Hepatic stellate cell (primary cell): ENCODE measurements at regions not wholly inside any gene's neighbourhood (a gene's known extent, or its start where the extent isn't known, plus 50 kb on each side); places are given as distances from the start of the nearest gene placed in this dataset.
"Not testable (repeated sequence)": the region's sequence is repeated elsewhere in the genome, so short reads cannot be mapped to it uniquely, and the experiment has no call there.

ENCODE experiments used
- DNase-seq: peaks from one replicate; pipeline ENCODE4 v3.0.0; 2011; ENCODE audit warnings: low spot score

GRCh38 chr10:3264161-3264761 is 91.7 kb upstream of the PITRM1 start:
- no peak for DNase-seq

GRCh38 chr10:3263747-3264146 is 91.2 kb upstream of the PITRM1 start:
- no peak for DNase-seq

- no peak for DNase-seq
These were observed 90.5 kb upstream of the PITRM1 start for GRCh38 chr10:3263082-3263481.

GRCh38 chr10:3261921-3262320 is 89.3 kb upstream of the PITRM1 start:
- DNase-seq, result no peak

GRCh38 chr10:3260066-3260834 is 87.7 kb upstream of the PITRM1 start:
- no peak for DNase-seq

GRCh38 chr10:3259499-3259898 is 86.9 kb upstream of the PITRM1 start:
- no peak for DNase-seq

- DNase-seq, result no peak
These were observed 85.8 kb upstream of the PITRM1 start for GRCh38 chr10:3258394-3258793.

- no peak for DNase-seq
These were observed 83.0 kb upstream of the PITRM1 start for GRCh38 chr10:3255616-3256015.

- no peak for DNase-seq
These were observed 82.5 kb upstream of the PITRM1 start for GRCh38 chr10:3255075-3255474.

GRCh38 chr10:3253974-3254373 is 81.4 kb upstream of the PITRM1 start:
- not testable (repeated sequence) for DNase-seq

- DNase-seq, result no peak
These were observed 78.6 kb upstream of the PITRM1 start for GRCh38 chr10:3251172-3251571.

GRCh38 chr10:3249307-3249889 is 76.8 kb upstream of the PITRM1 start:
- no peak for DNase-seq

- peak; percentile 88 for DNase-seq
These were observed 76.1 kb upstream of the PITRM1 start for GRCh38 chr10:3248526-3249306.

- DNase-seq, result no peak
These were observed 72.8 kb upstream of the PITRM1 start for GRCh38 chr10:3245395-3245794.

- no peak for DNase-seq
These were observed 69.5 kb upstream of the PITRM1 start for GRCh38 chr10:3241967-3242650.

GRCh38 chr10:3241274-3241921 is 68.8 kb upstream of the PITRM1 start:
- no peak for DNase-seq

- DNase-seq, result no peak
These were observed 67.6 kb upstream of the PITRM1 start for GRCh38 chr10:3239920-3240894.

GRCh38 chr10:3239066-3239919 is 66.7 kb upstream of the PITRM1 start:
- peak; percentile 70 for DNase-seq

- no peak for DNase-seq
These were observed 65.7 kb upstream of the PITRM1 start for GRCh38 chr10:3238115-3238871.
